ENCODE measurements at regions not wholly inside any gene's neighbourhood (a gene's known extent, or its start where the extent isn't known, plus 50 kb on each side); places are given as distances from the start of the nearest gene placed in this dataset.

- Histone ChIP-seq H3K23ac (ENCODE audit: insufficient read length, low read depth, low read length) (no peak overlapping the region), H4K20me1 (ENCODE audit: control insufficient read depth, insufficient read depth, insufficient read length) (no peaks in the 10 kb centered on the region), H3K4me2 (ENCODE audit: insufficient read depth, insufficient read length, low read length) (no peak overlapping the region), H2BK12ac (ENCODE audit: insufficient read length, low read depth, low read length) (no peak overlapping the region), H3K4ac (ENCODE audit: low read depth, low read length) (no peak overlapping the region), H2BK5ac (ENCODE audit: insufficient read length, low read length) (no peak overlapping the region), H3K4me1 (ENCODE audit: insufficient read depth, low read length) (peaks cover 9% of the 10 kb centered on the region; the same call in 1 of the 2 replicates), H3T11ph (ENCODE audit: low read length) (no peak overlapping the region), H4K5ac (ENCODE audit: insufficient read length, low read depth, low read length) (no peak overlapping the region), H3K56ac (ENCODE audit: insufficient read length, low read depth, low read length) (no peak overlapping the region), H3K9ac (ENCODE audit: extremely low read depth, insufficient read length, low read length) (no peak overlapping the region), H4K8ac (replicated peaks; ENCODE audit: insufficient read length, low read depth, low read length) (no peak overlapping the region), H3K18ac (ENCODE audit: insufficient read length, low read depth, low read length) (no peak overlapping the region), H3K23me2 (ENCODE audit: insufficient read length, low read depth, low read length, poor library complexity, severe bottlenecking) (no peaks in the 10 kb centered on the region), H2AK5ac (ENCODE audit: insufficient read length, low read length) (no peak overlapping the region), H2AFZ (ENCODE audit: low read length) (no peak overlapping the region), H3K79me1 (ENCODE audit: insufficient read depth, low read depth, low read length, poor library complexity, severe bottlenecking) (no peaks in the 10 kb centered on the region), H2BK120ac (ENCODE audit: low read depth, low read length, poor library complexity, severe bottlenecking) (no peak overlapping the region), H3K27ac (ENCODE audit: insufficient read length, low read depth, low read length) (peak overlapping the region; percentile 6), H3K27me3 (ENCODE audit: insufficient read depth, low read length) (no peaks in the 10 kb centered on the region), H2BK15ac (ENCODE audit: low read depth, low read length) (no peak overlapping the region), H4K91ac (ENCODE audit: insufficient read length, low read depth, low read length) (no peak overlapping the region), H3K14ac (ENCODE audit: insufficient read depth, low read length) (no peak overlapping the region), H3K79me2 (ENCODE audit: insufficient read depth, low read length) (no peaks in the 10 kb centered on the region), H3K9me3 (ENCODE audit: control insufficient read depth, low read depth, low read length) (no peaks in the 10 kb centered on the region), H2BK20ac (ENCODE audit: low read depth, low read length, poor library complexity, severe bottlenecking) (no peak overlapping the region)
- H3K4me1 Mint-ChIP-seq: peaks cover 32 to 34% of the 10 kb centered on the region in 2 experiments
- peak overlapping the region; percentile 62 to 97 (median 94) for H3K27ac Mint-ChIP-seq
- DNase-seq: no peak
- peaks cover 19 to 31% of the 10 kb centered on the region in 2 experiments for H3K9me3 Mint-ChIP-seq
- TF ChIP-seq CTCF (conservative IDR thresholded peaks at IDR 0.05): no peak
- H3K27me3 Mint-ChIP-seq (ENCODE audit: low read depth): no peaks in the 10 kb centered on the region
- peak overlapping the region in 1 of 2 experiments; percentile 5; a peak in 1 of 5 replicates for H3K4me3 Mint-ChIP-seq
- peaks cover 5 to 33% (median 22%) of the 10 kb centered on the region in 3 experiments; a peak in 6 of 7 replicates for H3K36me3 Mint-ChIP-seq (ENCODE audit: insufficient read depth in 1 of 3, low read depth in 3 of 3)
- no CpG with 5 or more reads among the region's 1 CpG for WGBS (ENCODE audit: extremely low coverage, insufficient read length, low lambda C conversion rate)
Measured at GRCh38 chr6:24997231-24997630, 61.5 kb upstream of the RIPOR2 start.

Data from H9 (cell line).